HG03442 (cell line): ENCODE measurements at regions not wholly inside any gene's neighbourhood (a gene's known extent, or its start where the extent isn't known, plus 50 kb on each side); places are given as distances from the start of the nearest gene placed in this dataset.

Source experiments
- ATAC-seq: cut with Tn5 transposase; IDR thresholded peaks from one replicate; pipeline ENCODE4 v1.9.1; 2021; ENCODE audit warnings: mild to moderate bottlenecking, moderate library complexity; ENCODE audit not compliant: unreplicated experiment

- no peak for ATAC-seq
Observed at GRCh38 chr12:115160271-115161128, 476.5 kb upstream of the TBX3 start.

GRCh38 chr12:115158816-115159215 lies 474.8 kb upstream of the TBX3 start:
- ATAC-seq = no peak

GRCh38 chr12:115155665-115156645 lies 472.0 kb upstream of the TBX3 start:
- ATAC-seq = no peak

- no peak for ATAC-seq
Observed at GRCh38 chr12:115149685-115150378, 465.9 kb upstream of the TBX3 start.

GRCh38 chr12:115149279-115149678 lies 465.3 kb upstream of the TBX3 start:
- no peak for ATAC-seq

- no peak for ATAC-seq
Observed at GRCh38 chr12:115147916-115148315, 463.9 kb upstream of the TBX3 start.

GRCh38 chr12:115146453-115146852 lies 462.5 kb upstream of the TBX3 start:
- no peak for ATAC-seq

GRCh38 chr12:115144425-115144824 lies 460.4 kb upstream of the TBX3 start:
- ATAC-seq = no peak

GRCh38 chr12:115140981-115141655 lies 457.1 kb upstream of the TBX3 start:
- no peak for ATAC-seq

- no peak for ATAC-seq
Observed at GRCh38 chr12:115137812-115138521, 454.0 kb upstream of the TBX3 start.

- no peak for ATAC-seq
Observed at GRCh38 chr12:115135800-115136211, 451.8 kb upstream of the TBX3 start.

- no peak for ATAC-seq
Observed at GRCh38 chr12:115134298-115134697, 450.3 kb upstream of the TBX3 start.

- no peak for ATAC-seq
Observed at GRCh38 chr12:115132905-115133304, 448.9 kb upstream of the TBX3 start.

- ATAC-seq = no peak
Observed at GRCh38 chr12:115132145-115132544, 448.2 kb upstream of the TBX3 start.

GRCh38 chr12:115129727-115130126 lies 445.8 kb upstream of the TBX3 start:
- ATAC-seq = no peak

GRCh38 chr12:115121053-115121452 lies 437.1 kb upstream of the TBX3 start:
- ATAC-seq = no peak

- no peak for ATAC-seq
Observed at GRCh38 chr12:115118177-115118724, 434.3 kb upstream of the TBX3 start.

GRCh38 chr12:115114140-115114539 lies 430.2 kb upstream of the TBX3 start:
- ATAC-seq = no peak

GRCh38 chr12:115109863-115110262 lies 425.9 kb upstream of the TBX3 start:
- ATAC-seq = no peak
